ENCODE measurements at regions not wholly inside any gene's neighbourhood (a gene's known extent, or its start where the extent isn't known, plus 50 kb on each side); places are given as distances from the start of the nearest gene placed in this dataset.

DNA sequence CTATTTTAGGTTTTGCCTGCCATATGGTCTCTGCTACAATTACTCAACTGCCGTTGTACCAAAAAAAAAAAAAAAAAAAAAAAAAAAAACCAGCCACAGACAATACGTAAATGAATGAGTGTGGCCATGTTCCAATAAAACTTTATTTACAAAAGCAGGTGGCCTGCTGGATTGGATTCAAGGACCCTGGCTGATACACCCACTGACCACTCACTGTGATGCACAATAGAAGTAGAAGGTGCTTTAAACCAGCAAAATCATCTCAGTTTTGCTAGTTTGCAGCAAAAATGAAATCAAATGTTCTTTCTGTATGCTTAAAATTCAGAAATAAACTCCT is 137.4 kb downstream of the AKAIN1 start:
- intact Hi-C loops (cut with DNase I) = no loop called here
- H3K9me3 ChIP-seq (ENCODE audit: control insufficient read depth, low read length) = no peaks in the 10 kb centered on the region
- H3K4me3 ChIP-seq (ENCODE audit: low read length in 2 of 2) = no peak overlapping the region
- DNase-seq = no peak
- WGBS, 2 donors = 38 to 45% methylated on average over 2 of the region's 2 CpGs
- no peaks in the 10 kb centered on the region for H3K4me1 ChIP-seq (ENCODE audit: control insufficient read depth in 1 of 2, insufficient read depth in 2 of 2, low read length in 2 of 2)
- no peak overlapping the region for H3K27ac ChIP-seq (ENCODE audit: low read depth in 1 of 2, low read length in 2 of 2)
- no peaks in the 10 kb centered on the region for H3K36me3 ChIP-seq (ENCODE audit: control insufficient read depth in 1 of 2, insufficient read depth in 2 of 2, low read length in 1 of 2)
- ATAC-seq (ENCODE audit: low FRiP score) = no peak
- H3K27me3 ChIP-seq (ENCODE audit: control insufficient read depth in 1 of 2, insufficient read depth in 2 of 2, low read length in 1 of 2) = no peaks in the 10 kb centered on the region

DNA sequence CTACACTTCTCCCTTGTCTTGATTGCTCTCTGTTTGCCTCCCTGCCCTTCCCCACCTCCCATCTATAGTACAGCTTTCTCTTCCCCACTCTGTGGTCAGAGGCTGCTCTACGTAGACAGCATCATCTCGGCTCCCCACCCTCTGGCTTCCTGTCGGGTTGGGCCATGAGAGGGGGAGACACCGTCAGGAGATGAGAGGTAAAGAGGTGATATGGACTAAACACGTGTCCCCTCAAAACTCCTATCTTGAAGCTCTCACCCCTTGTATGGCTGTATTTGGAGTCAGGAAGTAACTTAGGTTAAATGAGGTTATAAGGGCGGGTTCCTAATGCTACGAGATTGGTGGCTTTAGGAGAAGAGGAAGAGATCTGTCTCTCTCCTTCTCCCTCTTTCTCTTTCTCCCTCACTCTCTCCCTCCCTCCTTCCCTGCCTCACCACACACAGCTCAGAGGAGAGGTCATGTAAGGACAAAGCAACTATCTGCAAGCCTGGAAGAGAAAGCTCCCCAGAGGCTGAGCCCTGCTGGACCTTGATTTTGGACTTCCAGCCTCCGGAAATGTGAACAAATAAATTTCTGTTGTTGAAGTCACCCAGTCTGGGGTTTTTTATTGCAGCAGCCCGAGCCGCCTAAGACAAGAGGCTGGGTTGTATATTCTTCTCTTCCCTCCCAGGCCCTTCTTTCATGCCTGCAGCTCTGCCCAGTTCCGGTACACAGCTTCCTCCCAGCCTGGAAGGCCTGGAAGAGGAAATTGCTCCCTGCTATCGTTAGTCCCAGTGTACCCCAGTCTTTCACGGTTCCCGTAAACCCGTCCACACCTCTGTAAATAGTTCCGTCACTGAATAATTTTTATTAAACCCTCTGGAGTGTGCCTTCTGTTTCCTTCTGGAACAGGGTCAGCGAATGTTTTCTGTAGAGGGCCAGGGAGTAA is 138.0 kb downstream of the AKAIN1 start:
- Histone ChIP-seq H3K36me3 (ENCODE audit: control insufficient read depth in 1 of 2, insufficient read depth in 2 of 2, low read length in 1 of 2) (no peaks in the 10 kb centered on the region), H3K9me3 (ENCODE audit: control insufficient read depth, low read length) (no peaks in the 10 kb centered on the region), H3K27ac (ENCODE audit: low read depth in 1 of 2, low read length in 2 of 2) (no peak overlapping the region), H3K4me1 (ENCODE audit: control insufficient read depth in 1 of 2, insufficient read depth in 2 of 2, low read length in 2 of 2) (no peaks in the 10 kb centered on the region), H3K4me3 (ENCODE audit: low read length in 2 of 2) (no peak overlapping the region), H3K27me3 (ENCODE audit: control insufficient read depth in 1 of 2, insufficient read depth in 2 of 2, low read length in 1 of 2) (no peaks in the 10 kb centered on the region)
- peak in 1 of 2 donors; percentile 50 for DNase-seq
- intact Hi-C loops (cut with DNase I) = no loop called here
- peak; percentile 54 for ATAC-seq (ENCODE audit: low FRiP score)
- WGBS, 2 donors = 57 to 64% methylated on average over 17 of the region's 17 CpGs

DNA sequence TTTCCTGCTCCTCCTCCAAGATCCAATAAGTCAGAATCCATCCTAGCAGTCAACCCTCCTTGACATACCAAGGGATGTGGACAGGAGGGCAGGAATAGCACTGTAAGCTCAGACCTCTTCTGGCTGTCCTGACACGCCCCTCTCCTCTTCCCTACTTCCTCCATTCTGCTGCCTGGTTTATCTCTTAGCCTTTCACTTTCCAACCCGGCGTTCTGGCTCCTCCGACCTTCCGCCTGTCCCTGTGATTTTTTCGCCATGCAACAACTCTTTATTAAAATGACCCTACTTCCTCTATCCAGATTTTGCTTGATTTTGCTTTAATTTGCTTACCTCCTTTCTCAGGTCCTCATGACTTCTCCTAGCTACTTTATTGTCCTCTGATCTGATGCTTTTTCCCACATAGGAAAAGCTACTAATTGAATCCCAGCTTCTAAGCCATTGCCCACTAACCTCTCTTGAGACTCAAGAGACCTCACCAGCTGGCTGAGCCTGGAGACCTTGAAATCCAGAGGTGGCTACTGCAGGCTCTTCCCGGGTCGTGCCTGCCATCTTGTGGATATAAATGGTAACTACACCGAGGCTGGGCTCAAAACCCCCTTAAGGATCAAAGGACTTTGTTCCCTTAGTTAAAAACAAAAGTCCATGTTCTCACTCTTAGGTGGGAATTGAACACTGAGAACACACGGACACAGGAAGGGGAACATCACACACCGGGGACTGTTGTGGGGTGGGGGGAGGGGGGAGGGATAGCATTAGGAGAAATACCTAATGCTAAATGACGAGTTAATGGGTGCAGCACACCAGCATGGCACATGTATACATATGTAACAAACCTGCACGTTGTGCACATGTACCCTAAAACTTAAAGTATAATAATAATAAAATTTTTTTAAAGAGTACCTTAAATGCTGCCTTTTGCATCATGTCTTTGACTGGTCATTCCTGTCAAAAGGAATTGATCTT is 139.4 kb downstream of the AKAIN1 start:
- H3K36me3 ChIP-seq (ENCODE audit: control insufficient read depth in 1 of 2, insufficient read depth in 2 of 2, low read length in 1 of 2) = no peaks in the 10 kb centered on the region
- H3K27me3 ChIP-seq (ENCODE audit: control insufficient read depth in 1 of 2, insufficient read depth in 2 of 2, low read length in 1 of 2) = no peaks in the 10 kb centered on the region
- H3K4me1 ChIP-seq (ENCODE audit: control insufficient read depth in 1 of 2, insufficient read depth in 2 of 2, low read length in 2 of 2) = no peaks in the 10 kb centered on the region
- WGBS, 2 donors = 27 to 37% methylated on average over 13 of the region's 13 CpGs
- intact Hi-C loops (cut with DNase I) = loop anchor here in 1 of 2 donors (2.0 kb wide), 1 partner anchor 951 kb away; no protein-coding TSS in a partner anchor
- ATAC-seq (ENCODE audit: low FRiP score) = peak; percentile 74
- H3K4me3 ChIP-seq (ENCODE audit: low read length in 2 of 2) = no peak overlapping the region
- H3K27ac ChIP-seq (ENCODE audit: low read depth in 1 of 2, low read length in 2 of 2) = no peak overlapping the region
- DNase-seq = peak; percentile 65 to 79
- H3K9me3 ChIP-seq (ENCODE audit: control insufficient read depth, low read length) = no peaks in the 10 kb centered on the region

DNA sequence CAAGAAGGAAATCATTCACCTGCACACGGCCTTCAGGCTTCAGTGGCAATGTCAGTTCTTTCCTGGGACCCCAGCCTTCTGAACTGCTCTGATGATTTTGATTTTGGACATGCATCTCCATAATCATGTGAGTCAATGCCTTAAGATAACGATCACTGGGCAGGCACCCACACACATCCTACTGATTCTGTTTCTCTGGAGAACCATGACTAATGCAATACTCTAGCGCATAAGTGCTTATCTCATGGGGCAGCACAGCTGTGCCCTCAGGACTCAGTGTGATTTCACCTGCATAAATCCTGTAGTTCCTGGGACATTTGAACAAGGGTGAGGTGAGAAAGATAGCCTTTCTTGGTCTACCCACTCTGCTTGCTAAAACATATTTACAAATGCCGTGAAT is 144.6 kb downstream of the AKAIN1 start:
- Histone ChIP-seq H3K4me3 (ENCODE audit: low read length in 2 of 2) (no peak overlapping the region), H3K27me3 (ENCODE audit: control insufficient read depth in 1 of 2, insufficient read depth in 2 of 2, low read length in 1 of 2) (peaks cover 0 to 2% of the 10 kb centered on the region in 2 donors), H3K4me1 (ENCODE audit: control insufficient read depth in 1 of 2, insufficient read depth in 2 of 2, low read length in 2 of 2) (no peaks in the 10 kb centered on the region), H3K9me3 (ENCODE audit: control insufficient read depth, low read length) (peaks cover 2% of the 10 kb centered on the region), H3K36me3 (ENCODE audit: control insufficient read depth in 1 of 2, insufficient read depth in 2 of 2, low read length in 1 of 2) (no peaks in the 10 kb centered on the region), H3K27ac (ENCODE audit: low read depth in 1 of 2, low read length in 2 of 2) (no peak overlapping the region)
- 87% methylated on average over 4 of the region's 4 CpGs for WGBS, 2 donors
- DNase-seq = no peak
- ATAC-seq (ENCODE audit: low FRiP score) = no peak
- intact Hi-C loops (cut with DNase I) = loop anchor here in 1 of 2 donors (5.0 kb wide), 1 partner anchor 945 kb away; no protein-coding TSS in a partner anchor

DNA sequence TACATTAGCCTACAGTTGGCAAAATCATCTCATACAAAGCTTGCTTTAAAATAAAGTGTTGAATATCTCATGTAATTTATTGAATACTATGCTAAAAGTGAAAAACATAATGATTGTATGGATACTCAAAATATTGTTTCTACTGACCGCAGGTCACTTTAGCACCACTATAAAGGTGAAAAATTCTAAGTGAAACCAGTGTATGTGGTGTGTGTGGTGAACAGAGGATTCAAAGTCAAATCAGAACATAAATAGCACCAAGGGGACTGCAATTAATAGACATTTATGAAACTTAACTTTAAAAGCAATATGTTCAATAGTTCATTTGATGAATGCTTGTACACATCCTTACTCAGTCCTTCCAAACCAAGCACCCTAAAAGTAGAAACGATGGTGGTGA is 145.8 kb downstream of the AKAIN1 start:
- ATAC-seq (ENCODE audit: low FRiP score) (no peak), DNase-seq (no peak)
- Histone ChIP-seq H3K27me3 (ENCODE audit: control insufficient read depth in 1 of 2, insufficient read depth in 2 of 2, low read length in 1 of 2) (peaks cover 0 to 2% of the 10 kb centered on the region in 2 donors), H3K36me3 (ENCODE audit: control insufficient read depth in 1 of 2, insufficient read depth in 2 of 2, low read length in 1 of 2) (no peaks in the 10 kb centered on the region), H3K9me3 (ENCODE audit: control insufficient read depth, low read length) (peaks cover 2% of the 10 kb centered on the region), H3K4me3 (ENCODE audit: low read length in 2 of 2) (no peak overlapping the region), H3K4me1 (ENCODE audit: control insufficient read depth in 1 of 2, insufficient read depth in 2 of 2, low read length in 2 of 2) (no peaks in the 10 kb centered on the region), H3K27ac (ENCODE audit: low read depth in 1 of 2, low read length in 2 of 2) (no peak overlapping the region)
- 77 to 78% methylated on average over 2 of the region's 2 CpGs for WGBS, 2 donors
- intact Hi-C loops (cut with DNase I) = loop anchor here in 1 of 2 donors (5.0 kb wide), 1 partner anchor 944 kb away; no protein-coding TSS in a partner anchor

DNA sequence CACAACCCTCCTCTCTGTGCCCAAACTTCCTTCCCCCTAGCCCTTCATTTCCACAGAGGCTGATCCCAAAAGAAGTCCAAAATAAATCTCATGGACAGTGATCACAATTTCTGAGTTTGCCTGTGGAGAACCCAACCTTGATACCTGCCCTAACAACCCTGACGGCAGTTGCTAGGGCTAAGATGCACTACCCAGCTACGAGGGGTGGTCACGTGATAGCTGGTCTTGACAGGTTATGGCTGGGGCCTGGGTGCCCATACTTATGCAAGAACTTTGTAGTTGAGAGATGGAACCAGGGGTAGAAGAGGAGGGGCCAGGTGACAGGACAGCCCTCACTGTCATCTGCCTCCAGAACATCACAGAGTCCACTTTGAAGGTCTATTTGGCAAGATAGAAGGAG is 147.9 kb downstream of the AKAIN1 start:
- no peak overlapping the region for H3K4me3 ChIP-seq (ENCODE audit: low read length in 2 of 2)
- 75 to 93% methylated on average over 3 of the region's 3 CpGs for WGBS, 2 donors
- no peak for DNase-seq
- no peak for ATAC-seq (ENCODE audit: low FRiP score)
- intact Hi-C loops (cut with DNase I) = no loop called here
- H3K27ac ChIP-seq (ENCODE audit: low read depth in 1 of 2, low read length in 2 of 2) = no peak overlapping the region
- peaks cover 2% of the 10 kb centered on the region for H3K9me3 ChIP-seq (ENCODE audit: control insufficient read depth, low read length)
- H3K36me3 ChIP-seq (ENCODE audit: control insufficient read depth in 1 of 2, insufficient read depth in 2 of 2, low read length in 1 of 2) = no peaks in the 10 kb centered on the region
- H3K27me3 ChIP-seq (ENCODE audit: control insufficient read depth in 1 of 2, insufficient read depth in 2 of 2, low read length in 1 of 2) = peaks cover 0 to 2% of the 10 kb centered on the region in 2 donors
- H3K4me1 ChIP-seq (ENCODE audit: control insufficient read depth in 1 of 2, insufficient read depth in 2 of 2, low read length in 2 of 2) = no peaks in the 10 kb centered on the region

DNA sequence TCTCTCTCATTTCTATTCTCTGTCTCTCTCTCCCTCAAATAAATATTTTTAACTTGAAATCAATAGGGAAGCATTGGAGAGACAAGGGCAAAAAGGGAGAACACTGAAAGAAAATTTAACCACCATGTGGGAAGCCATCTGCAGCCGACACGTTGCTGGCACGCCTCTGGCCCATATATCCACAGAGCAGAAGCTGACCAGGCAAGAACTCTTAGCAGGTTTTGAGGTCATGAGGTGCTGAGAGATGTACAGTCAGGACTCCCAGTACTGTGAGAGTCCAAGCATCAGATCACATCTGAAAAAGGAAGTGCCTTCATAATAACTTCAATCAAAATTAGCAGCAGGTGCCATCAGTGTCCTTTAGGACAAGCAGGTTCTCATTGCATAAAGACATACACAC is 156.6 kb downstream of the AKAIN1 start:
- intact Hi-C loops (cut with DNase I) = no loop called here
- 83 to 89% methylated on average over 3 of the region's 3 CpGs for WGBS, 2 donors
- DNase-seq (no peak), ATAC-seq (ENCODE audit: low FRiP score) (no peak)
- Histone ChIP-seq H3K27ac (ENCODE audit: low read depth in 1 of 2, low read length in 2 of 2) (no peak overlapping the region), H3K4me3 (ENCODE audit: low read length in 2 of 2) (no peak overlapping the region), H3K36me3 (ENCODE audit: control insufficient read depth in 1 of 2, insufficient read depth in 2 of 2, low read length in 1 of 2) (no peaks in the 10 kb centered on the region), H3K9me3 (ENCODE audit: control insufficient read depth, low read length) (peaks cover 2% of the 10 kb centered on the region), H3K4me1 (ENCODE audit: control insufficient read depth in 1 of 2, insufficient read depth in 2 of 2, low read length in 2 of 2) (no peaks in the 10 kb centered on the region), H3K27me3 (ENCODE audit: control insufficient read depth in 1 of 2, insufficient read depth in 2 of 2, low read length in 1 of 2) (no peaks in the 10 kb centered on the region)

DNA sequence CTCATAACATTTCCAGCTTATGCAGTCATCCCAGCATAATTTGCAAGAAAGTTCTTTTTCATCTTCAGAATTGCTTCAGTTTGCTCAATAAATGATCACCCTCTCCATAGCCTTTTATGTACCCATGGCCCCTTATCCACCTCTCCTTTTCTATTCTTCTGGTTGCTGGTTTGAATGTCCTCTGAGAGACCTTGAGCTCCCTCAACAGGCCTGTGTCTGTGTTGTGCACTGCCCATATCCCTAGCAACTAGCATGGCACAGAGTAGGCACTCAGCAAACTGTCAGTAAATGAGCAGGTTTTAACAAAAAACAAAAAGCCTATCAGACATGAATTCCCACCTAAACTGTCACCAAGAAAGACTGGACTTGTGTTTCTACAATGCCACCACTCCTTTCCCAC is 160.5 kb downstream of the AKAIN1 start:
- Histone ChIP-seq H3K27me3 (ENCODE audit: control insufficient read depth in 1 of 2, insufficient read depth in 2 of 2, low read length in 1 of 2) (no peaks in the 10 kb centered on the region), H3K27ac (ENCODE audit: low read depth in 1 of 2, low read length in 2 of 2) (no peak overlapping the region), H3K4me3 (ENCODE audit: low read length in 2 of 2) (no peak overlapping the region), H3K4me1 (ENCODE audit: control insufficient read depth in 1 of 2, insufficient read depth in 2 of 2, low read length in 2 of 2) (no peaks in the 10 kb centered on the region), H3K9me3 (ENCODE audit: control insufficient read depth, low read length) (peaks cover 2% of the 10 kb centered on the region), H3K36me3 (ENCODE audit: control insufficient read depth in 1 of 2, insufficient read depth in 2 of 2, low read length in 1 of 2) (no peaks in the 10 kb centered on the region)
- ATAC-seq (ENCODE audit: low FRiP score) (no peak), DNase-seq (no peak)
- intact Hi-C loops (cut with DNase I) = no loop called here

Data from aorta (tissue), 5 donors.